GM08714 (cell line): ENCODE measurements at regions not wholly inside any gene's neighbourhood (a gene's known extent, or its start where the extent isn't known, plus 50 kb on each side); places are given as distances from the start of the nearest gene placed in this dataset.
"Not testable (repeated sequence)": the region's sequence is repeated elsewhere in the genome, so short reads cannot be mapped to it uniquely, and the experiment has no call there.

Experiments
- H3K4me3 ChIP-seq: fragments of 200-500 bp; sonication (Bioruptor generic); 2 replicates; pipeline ENCODE4 v1.5.1; 2014; ENCODE audit warnings: mild to moderate bottlenecking, low read length, inconsistent platforms
- ZNF274 ChIP-seq: IDR thresholded peaks from 2 replicates; pipeline ENCODE4 v1.6.1; 2012; ENCODE audit warnings: mild to moderate bottlenecking, low read depth, low read length

DNA sequence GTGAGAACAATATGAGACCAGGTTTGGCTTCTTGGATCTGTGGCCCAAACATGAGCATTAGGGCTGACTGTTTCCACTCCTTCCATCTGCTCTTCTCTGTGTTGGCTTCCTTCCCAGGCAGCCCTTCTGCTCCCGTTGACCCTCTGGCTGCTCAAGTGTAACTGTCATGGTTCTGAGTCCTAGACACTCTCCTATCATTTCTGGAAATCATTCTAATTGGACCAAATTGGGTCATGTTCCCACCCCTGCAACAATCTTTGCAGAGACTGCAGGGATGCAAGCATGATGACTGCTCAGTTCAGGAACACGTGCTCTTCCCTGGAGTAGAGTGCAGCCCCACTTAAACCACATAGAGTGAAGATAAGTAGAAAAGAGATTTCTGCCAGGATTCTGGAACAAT, 741.4 kb downstream of the TAF11L14 start:
- no peak overlapping the region for H3K4me3 ChIP-seq
- TF ChIP-seq ZNF274: no peak

DNA sequence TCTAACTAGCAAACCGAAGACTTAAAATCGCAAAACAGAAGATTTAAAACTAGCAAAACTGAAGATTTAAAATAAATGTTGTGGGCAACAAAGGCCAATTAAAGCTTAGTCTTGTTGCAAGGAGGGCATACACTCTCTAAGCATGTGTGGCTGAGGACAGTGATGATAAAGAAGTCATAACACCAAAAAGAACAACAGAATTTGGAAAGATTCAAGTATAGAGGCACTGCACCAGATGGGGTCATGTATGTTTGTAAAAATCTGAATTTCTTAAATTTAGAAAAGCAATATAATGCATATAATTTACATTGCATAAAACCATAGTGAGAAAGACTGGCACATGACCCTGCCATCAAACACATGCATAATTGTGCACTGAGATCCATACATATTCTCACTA, 743.8 kb downstream of the TAF11L14 start:
- TF ChIP-seq ZNF274: no peak

DNA sequence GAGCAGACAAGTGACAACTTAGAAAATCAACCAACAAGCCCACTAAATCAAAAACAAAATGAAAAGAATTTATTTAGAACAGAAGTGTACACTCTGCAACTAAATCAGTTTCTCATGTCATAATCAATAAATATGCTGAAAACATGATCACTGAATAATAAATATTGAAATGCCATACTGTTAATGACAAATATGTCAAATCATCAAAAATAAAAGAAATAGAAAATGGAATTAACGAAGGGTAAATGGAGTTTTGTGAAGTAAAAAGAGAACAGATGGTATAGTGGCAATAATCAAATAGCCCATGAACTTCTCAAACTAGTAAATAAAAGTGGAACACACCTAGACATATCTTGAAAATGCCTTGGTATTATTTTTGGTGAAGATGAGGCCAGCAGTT, 744.9 kb downstream of the TAF11L14 start:
- no peak for TF ChIP-seq ZNF274
- H3K4me3 ChIP-seq: no peak overlapping the region

More for the DNA sequence above, 743.8 kb downstream of the TAF11L14 start:
- no peak overlapping the region for H3K4me3 ChIP-seq

DNA sequence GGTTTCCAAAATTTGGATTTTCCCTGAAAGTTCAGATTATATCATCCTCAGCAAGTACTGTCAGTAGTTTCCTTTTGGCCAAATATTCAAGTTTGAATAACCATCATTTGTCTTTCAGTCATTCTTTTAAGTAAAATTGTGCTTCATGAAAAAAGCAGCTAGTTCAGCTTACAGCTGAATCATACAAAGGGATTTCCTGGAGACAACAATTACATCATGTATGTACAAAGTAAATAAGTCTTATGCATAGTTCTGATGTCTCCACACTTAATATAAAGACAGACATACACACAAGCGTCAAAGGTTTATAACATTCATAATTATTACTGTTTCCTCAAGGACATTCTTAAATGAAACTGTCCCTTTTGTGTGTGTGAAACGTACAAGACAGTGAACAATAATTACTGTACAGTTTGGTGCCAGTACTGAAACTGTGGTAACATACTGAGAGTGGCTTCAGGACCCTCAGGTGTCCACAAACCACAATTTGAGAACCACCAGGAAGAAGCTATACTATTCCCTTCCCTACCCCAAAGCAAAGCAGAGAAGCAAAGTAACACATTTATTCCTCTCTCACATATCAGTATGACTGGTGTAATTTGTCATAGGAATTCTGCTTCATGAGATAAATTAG, 746.6 kb downstream of the TAF11L14 start:
- no peak overlapping the region for H3K4me3 ChIP-seq

DNA sequence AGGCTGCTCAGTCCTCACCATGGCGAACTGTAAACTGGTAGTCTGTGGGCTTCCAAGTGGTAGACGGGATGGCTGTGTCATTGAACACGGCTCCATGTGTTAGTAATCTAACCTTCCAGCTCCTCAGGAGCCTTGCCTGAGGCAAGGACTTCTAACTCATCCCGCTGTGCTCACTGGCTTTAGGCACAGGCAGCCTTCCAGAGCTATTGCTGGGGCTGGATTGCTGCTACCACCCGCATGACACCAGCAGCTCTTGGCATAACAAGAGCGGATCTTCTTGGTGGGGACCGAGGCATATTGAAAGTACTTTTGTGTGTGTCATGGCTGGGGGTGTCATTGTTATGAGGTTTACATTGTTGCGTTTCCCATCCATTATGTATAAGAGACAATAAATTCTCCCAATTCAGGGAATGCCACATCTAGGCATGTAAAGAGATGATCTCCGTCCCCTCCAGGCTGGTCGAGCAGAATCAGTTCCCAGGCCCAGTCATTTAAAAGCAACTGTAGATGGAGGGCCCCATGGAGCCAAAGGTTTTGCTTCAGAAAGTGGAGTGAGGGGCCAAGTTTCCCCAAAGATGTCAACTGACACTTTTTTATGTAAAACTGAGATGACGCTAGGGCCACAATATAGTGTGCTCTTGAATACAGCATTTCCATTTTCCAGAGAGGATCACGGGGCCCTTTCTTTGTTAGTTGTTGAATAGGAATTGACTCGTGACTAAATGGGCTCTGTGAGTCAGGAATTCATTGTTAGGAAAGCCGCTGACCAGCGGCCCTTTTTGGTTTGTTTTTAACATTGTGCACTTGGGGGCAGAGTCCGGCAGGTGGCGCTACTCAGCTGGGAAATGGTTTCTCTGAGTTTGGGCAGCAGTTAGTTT, 759.5 kb downstream of the TAF11L14 start:
- no peak for TF ChIP-seq ZNF274

More for the DNA sequence above, 746.6 kb downstream of the TAF11L14 start:
- no peak for TF ChIP-seq ZNF274

DNA sequence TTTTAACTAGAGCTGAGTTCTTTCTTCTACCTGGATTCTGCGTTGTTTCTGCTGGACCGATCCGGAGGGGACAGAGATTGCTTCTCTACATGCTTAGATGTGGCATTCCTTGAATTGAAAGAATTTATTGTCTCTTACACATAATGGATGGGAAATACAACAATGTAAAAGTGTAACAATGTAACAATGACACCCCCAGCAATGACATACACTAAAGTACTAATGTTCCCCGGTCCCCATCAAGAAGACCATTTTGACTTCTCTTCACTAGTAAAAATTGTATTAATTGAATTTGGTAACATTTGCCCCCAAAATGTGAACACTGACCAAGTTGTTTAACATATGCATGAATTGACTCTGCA, 760.2 kb downstream of the TAF11L14 start:
- TF ChIP-seq ZNF274: no peak
- no peak overlapping the region for H3K4me3 ChIP-seq

More for the DNA sequence above, 759.5 kb downstream of the TAF11L14 start:
- H3K4me3 ChIP-seq: no peak overlapping the region

DNA sequence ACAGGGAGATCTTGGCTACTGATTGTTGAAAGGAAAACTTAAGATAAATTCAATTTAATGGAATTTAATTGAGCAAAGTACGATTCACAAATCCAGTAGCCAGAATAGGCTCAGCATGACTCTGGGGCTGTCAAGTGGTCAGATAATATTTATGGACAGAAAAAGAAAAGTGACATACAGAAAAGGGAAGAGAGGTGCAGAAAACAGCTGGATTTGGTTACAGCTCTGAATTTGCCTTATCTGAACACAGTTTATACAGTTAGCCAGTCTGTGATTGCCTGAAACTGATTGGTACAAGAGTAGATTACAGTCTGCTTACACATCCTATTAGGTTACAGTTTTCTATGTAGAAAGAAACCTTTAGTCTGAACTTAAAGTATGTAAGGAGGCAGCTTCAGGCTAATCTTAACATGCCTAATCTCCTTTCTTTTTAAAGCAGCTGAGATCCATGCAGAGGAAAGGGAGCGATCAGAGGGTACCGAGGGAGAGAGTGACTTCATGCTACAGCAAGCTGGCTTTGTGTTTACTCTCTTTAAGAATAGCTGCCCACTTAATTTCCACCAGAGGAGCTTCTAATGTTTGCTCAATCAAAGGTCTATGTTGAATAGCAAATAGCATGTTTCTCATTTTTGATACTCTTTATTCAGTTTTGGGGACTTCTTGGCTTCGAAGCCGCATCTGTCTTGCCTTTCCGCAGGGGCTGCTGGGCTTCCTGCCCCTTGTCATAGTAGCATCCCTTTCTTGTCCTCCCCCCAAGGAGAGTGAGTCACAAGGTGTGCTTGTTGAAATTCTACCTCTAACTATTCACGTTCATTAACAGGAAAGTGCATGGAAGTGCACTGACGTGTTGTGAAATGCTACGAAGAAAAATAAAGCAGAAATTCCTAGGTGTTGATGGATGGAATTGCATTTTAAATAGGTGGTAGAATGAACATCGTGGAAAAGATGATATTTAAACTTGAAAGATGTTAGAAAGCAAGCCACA, 761.2 kb downstream of the TAF11L14 start:
- no peak for TF ChIP-seq ZNF274
- H3K4me3 ChIP-seq: no peak overlapping the region

DNA sequence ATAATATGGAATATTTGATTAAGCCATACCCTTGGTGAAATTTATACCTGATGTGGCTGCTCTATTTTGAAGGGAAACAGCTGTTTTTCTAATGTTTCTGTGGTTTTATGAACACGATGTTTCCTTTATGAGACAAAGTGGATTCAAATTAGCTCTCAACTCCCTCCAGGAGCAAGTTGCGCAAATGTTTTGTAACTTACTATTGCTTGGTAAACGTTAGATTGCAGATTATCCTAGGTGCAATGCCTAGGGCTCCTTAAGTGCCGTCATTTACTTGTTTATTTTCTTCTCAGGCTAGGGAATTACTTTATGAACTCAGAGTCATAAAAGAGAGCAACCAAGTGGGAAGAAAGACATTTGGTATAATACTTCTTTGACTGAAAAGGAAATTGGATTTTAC, 763.1 kb downstream of the TAF11L14 start:
- TF ChIP-seq ZNF274: no peak

DNA sequence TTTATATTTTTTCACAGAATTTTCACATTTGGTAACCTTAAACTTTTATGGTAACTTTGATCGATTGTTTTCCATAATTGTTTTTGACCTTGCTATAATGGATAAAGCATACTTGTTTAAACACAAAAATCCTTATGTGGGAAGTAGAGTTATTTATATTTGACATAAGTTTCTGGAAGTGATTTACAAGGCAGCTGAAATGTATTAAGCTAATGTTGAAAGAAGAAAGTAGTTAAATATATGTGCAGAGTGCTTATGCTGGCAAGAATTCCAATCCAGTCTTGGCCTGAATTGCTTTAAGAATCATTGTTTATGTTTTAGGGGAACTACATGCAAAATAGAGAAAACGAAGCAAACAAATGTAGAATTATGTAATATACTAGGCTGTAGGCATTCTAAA, 763.6 kb downstream of the TAF11L14 start:
- H3K4me3 ChIP-seq: no peak overlapping the region
- no peak for TF ChIP-seq ZNF274

More for the DNA sequence above, 763.1 kb downstream of the TAF11L14 start:
- H3K4me3 ChIP-seq: no peak overlapping the region

DNA sequence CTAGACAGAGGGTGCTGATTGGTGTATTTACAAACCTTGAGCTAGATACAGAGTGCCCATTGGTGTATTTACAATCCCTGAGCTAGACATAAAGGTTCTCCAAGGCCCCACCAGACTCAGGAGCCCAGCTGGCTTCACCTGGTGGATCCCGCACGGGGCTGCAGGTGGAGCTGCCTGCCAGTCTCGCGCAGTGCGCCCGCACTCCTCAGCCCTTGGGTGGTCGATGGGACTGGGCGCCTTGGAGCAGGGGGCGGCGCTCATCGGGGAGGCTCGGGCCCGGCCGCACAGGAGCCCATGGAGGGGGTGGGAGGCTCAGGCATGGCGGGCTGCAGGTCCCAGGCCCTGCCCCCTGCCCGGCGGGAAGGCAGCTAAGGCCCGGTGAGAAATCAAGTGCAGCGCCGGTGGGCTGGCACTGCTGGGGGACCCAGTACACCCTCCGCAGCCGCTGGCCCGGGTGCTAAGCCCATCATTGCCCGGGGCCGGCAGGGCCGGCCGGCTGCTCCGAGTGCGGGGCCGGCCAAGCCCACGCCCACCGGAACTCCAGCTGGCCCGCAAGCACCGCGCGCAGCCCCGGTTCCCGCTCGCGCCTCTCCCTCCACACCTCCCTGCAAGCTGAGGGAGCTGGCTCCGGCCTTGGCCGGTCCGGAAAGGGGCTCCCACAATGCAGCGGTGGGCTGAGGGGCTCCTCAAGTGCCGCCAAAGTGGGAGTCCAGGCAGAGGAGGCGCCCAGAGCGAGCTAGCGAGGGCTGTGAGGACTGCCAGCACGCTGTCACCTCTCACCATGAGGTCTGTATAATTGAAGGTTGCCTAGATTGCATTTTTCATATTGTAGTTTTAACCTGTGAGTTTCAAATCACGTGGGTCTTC, 765.4 kb downstream of the TAF11L14 start:
- not testable (repeated sequence) for H3K4me3 ChIP-seq

DNA sequence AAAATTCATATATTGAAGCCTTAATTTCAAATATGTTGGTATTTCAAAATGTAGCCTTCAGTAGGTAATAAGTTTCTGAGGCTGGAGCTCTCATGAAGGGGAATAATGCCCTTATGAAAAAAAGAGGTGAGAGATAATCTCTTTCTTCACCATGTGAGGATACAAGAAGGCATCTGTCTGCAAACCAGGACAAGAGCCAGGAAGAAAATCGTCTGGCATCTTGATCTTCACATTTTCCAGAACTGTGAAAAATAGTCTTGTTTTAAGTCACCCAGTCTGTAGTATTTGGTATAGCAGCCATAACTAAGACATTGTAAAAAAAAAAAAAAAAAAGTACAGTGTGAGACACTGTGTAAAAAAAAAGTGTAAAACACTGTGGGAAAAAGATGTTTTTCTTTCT, 768.9 kb downstream of the TAF11L14 start:
- no peak for TF ChIP-seq ZNF274
- H3K4me3 ChIP-seq: no peak overlapping the region

DNA sequence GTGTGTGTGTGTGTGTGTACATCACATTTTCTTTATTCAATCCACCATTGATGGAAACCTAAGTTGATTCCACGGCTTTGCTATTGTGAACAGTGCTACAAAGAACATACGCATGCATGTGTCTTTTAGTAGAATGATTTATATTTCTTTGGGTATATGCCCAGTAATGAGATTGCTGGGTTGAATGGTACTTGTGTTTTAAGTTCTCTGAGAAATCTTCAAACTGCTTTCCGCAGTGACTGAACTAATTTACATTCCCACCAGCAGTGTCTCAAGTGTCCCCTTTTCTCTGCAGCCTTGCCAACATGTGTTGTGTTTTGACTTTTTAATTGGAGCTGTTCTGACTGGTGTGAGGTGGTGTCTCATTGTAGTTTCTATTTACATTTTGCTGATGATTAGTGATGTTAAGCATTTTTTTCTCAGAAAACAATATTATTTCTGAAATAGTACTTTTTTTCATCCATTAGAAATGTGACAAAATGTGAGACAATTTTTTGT, 769.7 kb downstream of the TAF11L14 start:
- no peak for TF ChIP-seq ZNF274
- H3K4me3 ChIP-seq: no peak overlapping the region

DNA sequence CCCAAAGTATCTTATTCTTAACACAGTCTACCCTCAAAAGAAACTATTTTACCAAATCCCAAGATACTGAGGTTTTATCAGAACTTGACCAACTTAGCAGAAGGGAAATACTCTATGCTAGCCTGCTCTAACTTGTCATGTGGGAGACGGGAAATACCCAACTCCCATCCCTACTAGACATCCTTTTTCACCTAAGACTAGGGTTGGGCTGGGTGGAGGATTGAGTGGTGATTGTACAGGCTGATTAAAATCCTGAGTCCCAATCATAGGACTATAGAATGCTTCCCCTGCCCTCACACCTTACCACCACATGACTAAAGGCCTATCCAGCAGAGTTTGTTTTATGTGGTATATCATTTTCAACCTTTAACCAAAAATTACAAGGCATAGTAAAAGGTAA, 786.5 kb downstream of the TAF11L14 start:
- H3K4me3 ChIP-seq: no peak overlapping the region
- TF ChIP-seq ZNF274: no peak
